H9 (cell line): ENCODE measurements at regions not wholly inside any gene's neighbourhood (a gene's known extent, or its start where the extent isn't known, plus 50 kb on each side); places are given as distances from the start of the nearest gene placed in this dataset.

Experiments
- DNase-seq: peaks from one replicate; pipeline ENCODE4 v3.0.0-alpha.2; 2017
- H2AFZ ChIP-seq: one replicate; pipeline ENCODE4 v1.6.1; 2013; ENCODE audit warnings: mild to moderate bottlenecking, low read length, control low read depth, moderate library complexity
- H2AK5ac ChIP-seq: 2 replicates; pipeline ENCODE4 v1.6.1; 2013; ENCODE audit warnings: low read length, control low read depth, mixed read lengths; ENCODE audit not compliant: insufficient read length
- H2BK120ac ChIP-seq: one replicate; pipeline ENCODE4 v1.6.1; 2013; ENCODE audit warnings: low read depth, mild to moderate bottlenecking, low read length, control low read depth, inconsistent platforms; ENCODE audit not compliant: poor library complexity, severe bottlenecking
- H2BK12ac ChIP-seq: 2 replicates; pipeline ENCODE4 v1.6.1; 2013; ENCODE audit warnings: low read length, control low read depth, mixed read lengths, low read depth; ENCODE audit not compliant: insufficient read length
- H2BK15ac ChIP-seq: 2 replicates; pipeline ENCODE4 v1.6.1; 2013; ENCODE audit warnings: low read depth, low read length, control low read depth
- H2BK20ac ChIP-seq: one replicate; pipeline ENCODE4 v1.6.1; 2013; ENCODE audit warnings: low read depth, mild to moderate bottlenecking, low read length, control low read depth, inconsistent platforms; ENCODE audit not compliant: poor library complexity, severe bottlenecking
- H2BK5ac ChIP-seq: 2 replicates; pipeline ENCODE4 v1.6.1; 2013; ENCODE audit warnings: low read length, control low read depth, mixed read lengths; ENCODE audit not compliant: insufficient read length
- H3K14ac ChIP-seq: 2 replicates; pipeline ENCODE4 v1.6.1; 2013; ENCODE audit warnings: low read length, control low read depth; ENCODE audit not compliant: insufficient read depth
- H3K18ac ChIP-seq: 2 replicates; pipeline ENCODE4 v1.6.1; 2013; ENCODE audit warnings: low read depth, mild to moderate bottlenecking, mixed read lengths, low read length, control low read depth; ENCODE audit not compliant: insufficient read length
- H3K23ac ChIP-seq: 2 replicates; pipeline ENCODE4 v1.6.1; 2013; ENCODE audit warnings: low read length, control low read depth, mixed read lengths, low read depth; ENCODE audit not compliant: insufficient read length
- H3K23me2 ChIP-seq: 2 replicates; pipeline ENCODE4 v1.6.1; 2013; ENCODE audit warnings: low read depth, mild to moderate bottlenecking, mixed read lengths, low read length, control low read depth; ENCODE audit not compliant: insufficient read length, poor library complexity, severe bottlenecking
- H3K27ac ChIP-seq: 2 replicates; pipeline ENCODE4 v1.5.1; 2013; ENCODE audit warnings: low read length, control low read depth, mixed read lengths, low read depth; ENCODE audit not compliant: insufficient read length
- H3K27me3 ChIP-seq: 2 replicates; pipeline ENCODE4 v1.6.1; 2013; ENCODE audit warnings: low read length, control low read depth, inconsistent platforms; ENCODE audit not compliant: insufficient read depth
- H3K4ac ChIP-seq: 2 replicates; pipeline ENCODE4 v1.6.1; 2013; ENCODE audit warnings: low read depth, mild to moderate bottlenecking, control low read depth, inconsistent platforms, low read length, moderate library complexity
- H3K4me1 ChIP-seq: 2 replicates; pipeline ENCODE4 v1.6.1; 2013; ENCODE audit warnings: low read length, control low read depth, inconsistent platforms; ENCODE audit not compliant: insufficient read depth
- H3K4me2 ChIP-seq: 2 replicates; pipeline ENCODE4 v1.6.1; 2013; ENCODE audit warnings: low read length, control low read depth, mixed read lengths; ENCODE audit not compliant: insufficient read length, insufficient read depth
- H3K56ac ChIP-seq: 2 replicates; pipeline ENCODE4 v1.6.1; 2013; ENCODE audit warnings: low read depth, mild to moderate bottlenecking, mixed read lengths, low read length, control low read depth; ENCODE audit not compliant: insufficient read length
- H3K79me1 ChIP-seq: 2 replicates; pipeline ENCODE4 v1.6.1; 2013; ENCODE audit warnings: low read depth, mild to moderate bottlenecking, moderate library complexity, low read length, control low read depth, inconsistent platforms; ENCODE audit not compliant: insufficient read depth, poor library complexity, severe bottlenecking
- H3K79me2 ChIP-seq: 2 replicates; pipeline ENCODE4 v1.6.1; 2013; ENCODE audit warnings: low read length, control low read depth, inconsistent platforms; ENCODE audit not compliant: insufficient read depth
- H3K9ac ChIP-seq: 2 replicates; pipeline ENCODE4 v1.6.1; 2013; ENCODE audit warnings: low read length, control low read depth, mixed read lengths; ENCODE audit not compliant: insufficient read length; ENCODE audit errors: extremely low read depth
- H3K9me3 ChIP-seq: one replicate; pipeline ENCODE4 v1.6.1; 2013; ENCODE audit warnings: low read depth, low read length, inconsistent platforms; ENCODE audit not compliant: control insufficient read depth
- H3T11ph ChIP-seq: one replicate; pipeline ENCODE4 v1.6.1; 2013; ENCODE audit warnings: mild to moderate bottlenecking, low read length, control low read depth, inconsistent platforms
- H4K20me1 ChIP-seq: one replicate; pipeline ENCODE4 v1.6.1; 2013; ENCODE audit not compliant: control insufficient read depth, insufficient read length, insufficient read depth
- H4K5ac ChIP-seq: 2 replicates; pipeline ENCODE4 v1.6.1; 2013; ENCODE audit warnings: low read depth, mild to moderate bottlenecking, mixed read lengths, low read length, control low read depth; ENCODE audit not compliant: insufficient read length
- H4K8ac ChIP-seq: replicated peaks from 2 replicates; pipeline ENCODE4 v1.6.1; 2013; ENCODE audit warnings: low read length, control low read depth, mixed read lengths, low read depth; ENCODE audit not compliant: insufficient read length
- H4K91ac ChIP-seq: 2 replicates; pipeline ENCODE4 v1.6.1; 2013; ENCODE audit warnings: low read depth, mild to moderate bottlenecking, moderate library complexity, mixed read lengths, low read length, control low read depth; ENCODE audit not compliant: insufficient read length
- H3K27ac Mint-ChIP-seq, 3 experiments: 2 replicates in 2 of 3; 3 replicates in 1 of 3; pipeline ENCODE4 v1.8.0; 2020 to 2021; ENCODE audit warnings: mixed read lengths in 3 of 3, mild to moderate bottlenecking in 1 of 3, moderate library complexity in 1 of 3
- H3K27me3 Mint-ChIP-seq: 2 replicates; pipeline ENCODE4 v1.8.0; 2021; ENCODE audit warnings: low read depth, mild to moderate bottlenecking, moderate library complexity, mixed read lengths
- H3K36me3 Mint-ChIP-seq, 3 experiments: 2 replicates in 2 of 3; 3 replicates in 1 of 3; pipeline ENCODE4 v1.8.0; 2020 to 2021; ENCODE audit warnings: low read depth in 3 of 3, mixed read lengths in 3 of 3; ENCODE audit not compliant: insufficient read depth in 1 of 3
- H3K4me1 Mint-ChIP-seq, 2 experiments: 2 replicates each; pipeline ENCODE4 v1.8.0; 2020; ENCODE audit warnings: mixed read lengths in 2 of 2
- H3K4me3 Mint-ChIP-seq, 2 experiments: 2 replicates in 1 of 2; 3 replicates in 1 of 2; pipeline ENCODE4 v1.8.0; 2020 to 2021; ENCODE audit warnings: mild to moderate bottlenecking in 2 of 2, mixed read lengths in 2 of 2, moderate library complexity in 1 of 2
- H3K9me3 Mint-ChIP-seq, 2 experiments: 2 replicates in 1 of 2; 3 replicates in 1 of 2; pipeline ENCODE4 v1.8.0; 2020; ENCODE audit warnings: mild to moderate bottlenecking in 2 of 2, mixed read lengths in 2 of 2, moderate library complexity in 1 of 2
- CTCF ChIP-seq: fragments of 200-600 bp; sonication (generic); conservative IDR thresholded peaks from 3 replicates; pipeline ENCODE4 v1.8.0; 2021; ENCODE audit warnings: antibody characterized with exemption, mild to moderate bottlenecking
- WGBS: extraction: QIAGEN DNeasy Blood & Tissue Kit; methylation state at CpG from one replicate; pipeline ENCODE4 v1.1.7; 2013; ENCODE audit warnings: missing lambda C conversion rate, low lambda C conversion rate, mixed read lengths; ENCODE audit not compliant: insufficient read length; ENCODE audit errors: extremely low coverage; 5-methylcytosine and 5-hydroxymethylcytosine counted together

- Histone ChIP-seq H3K27ac (no peak overlapping the region), H3K79me2 (no peaks in the 10 kb centered on the region), H2BK20ac (no peak overlapping the region), H2BK12ac (no peak overlapping the region), H2AFZ (no peak overlapping the region), H3K14ac (no peak overlapping the region), H3K9me3 (no peaks in the 10 kb centered on the region), H3K27me3 (no peaks in the 10 kb centered on the region), H2BK120ac (no peak overlapping the region), H3K18ac (no peak overlapping the region), H2AK5ac (no peak overlapping the region), H2BK15ac (no peak overlapping the region), H3T11ph (no peak overlapping the region), H3K79me1 (no peaks in the 10 kb centered on the region), H4K5ac (no peak overlapping the region), H3K4me2 (no peak overlapping the region), H4K8ac (no peak overlapping the region), H3K9ac (no peak overlapping the region), H4K20me1 (no peaks in the 10 kb centered on the region), H3K4me1 (no peaks in the 10 kb centered on the region), H3K56ac (no peak overlapping the region), H3K23me2 (no peaks in the 10 kb centered on the region), H3K4ac (no peak overlapping the region), H3K23ac (no peak overlapping the region), H2BK5ac (no peak overlapping the region), H4K91ac (no peak overlapping the region)
- Mint-ChIP-seq H3K27me3 (no peaks in the 10 kb centered on the region), H3K4me1 (no peaks in the 10 kb centered on the region), H3K4me3 (no peak overlapping the region), H3K27ac (no peak overlapping the region), H3K36me3 (no peaks in the 10 kb centered on the region; a peak in 2 of 7 replicates), H3K9me3 (peaks cover 0 to 3% of the 10 kb centered on the region in 2 experiments; a peak in 1 of 5 replicates)
- peak; percentile 79 for TF ChIP-seq CTCF
- no CpG with 5 or more reads among the region's 1 CpG for WGBS
- no peak for DNase-seq
Measured at GRCh38 chr6:103797738-103798137, 1062.0 kb downstream of the HACE1 start.
